ENCODE measurements at regions not wholly inside any gene's neighbourhood (a gene's known extent, or its start where the extent isn't known, plus 50 kb on each side); places are given as distances from the start of the nearest gene placed in this dataset.

GRCh38 chr6:12572896-12573827 is 143.4 kb upstream of the PHACTR1 start:
- no peaks in the 10 kb centered on the region for H3K36me3 Mint-ChIP-seq (ENCODE audit: low read depth)
- peaks cover 3% of the 10 kb centered on the region for H3K27me3 Mint-ChIP-seq (ENCODE audit: low read depth, poor library complexity)
- H3K4me3 Mint-ChIP-seq: no peak overlapping the region
- H3K4me1 Mint-ChIP-seq: peaks cover 4% of the 10 kb centered on the region
- TF ChIP-seq, protein P1, sequence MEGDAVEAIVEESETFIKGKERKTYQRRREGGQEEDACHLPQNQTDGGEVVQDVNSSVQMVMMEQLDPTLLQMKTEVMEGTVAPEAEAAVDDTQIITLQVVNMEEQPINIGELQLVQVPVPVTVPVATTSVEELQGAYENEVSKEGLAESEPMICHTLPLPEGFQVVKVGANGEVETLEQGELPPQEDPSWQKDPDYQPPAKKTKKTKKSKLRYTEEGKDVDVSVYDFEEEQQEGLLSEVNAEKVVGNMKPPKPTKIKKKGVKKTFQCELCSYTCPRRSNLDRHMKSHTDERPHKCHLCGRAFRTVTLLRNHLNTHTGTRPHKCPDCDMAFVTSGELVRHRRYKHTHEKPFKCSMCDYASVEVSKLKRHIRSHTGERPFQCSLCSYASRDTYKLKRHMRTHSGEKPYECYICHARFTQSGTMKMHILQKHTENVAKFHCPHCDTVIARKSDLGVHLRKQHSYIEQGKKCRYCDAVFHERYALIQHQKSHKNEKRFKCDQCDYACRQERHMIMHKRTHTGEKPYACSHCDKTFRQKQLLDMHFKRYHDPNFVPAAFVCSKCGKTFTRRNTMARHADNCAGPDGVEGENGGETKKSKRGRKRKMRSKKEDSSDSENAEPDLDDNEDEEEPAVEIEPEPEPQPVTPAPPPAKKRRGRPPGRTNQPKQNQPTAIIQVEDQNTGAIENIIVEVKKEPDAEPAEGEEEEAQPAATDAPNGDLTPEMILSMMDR (IDR thresholded peaks at IDR 0.05): no peak
- no peak for DNase-seq
- no peak overlapping the region for H3K27ac Mint-ChIP-seq
- H3K9me3 Mint-ChIP-seq: no peaks in the 10 kb centered on the region

DNA sequence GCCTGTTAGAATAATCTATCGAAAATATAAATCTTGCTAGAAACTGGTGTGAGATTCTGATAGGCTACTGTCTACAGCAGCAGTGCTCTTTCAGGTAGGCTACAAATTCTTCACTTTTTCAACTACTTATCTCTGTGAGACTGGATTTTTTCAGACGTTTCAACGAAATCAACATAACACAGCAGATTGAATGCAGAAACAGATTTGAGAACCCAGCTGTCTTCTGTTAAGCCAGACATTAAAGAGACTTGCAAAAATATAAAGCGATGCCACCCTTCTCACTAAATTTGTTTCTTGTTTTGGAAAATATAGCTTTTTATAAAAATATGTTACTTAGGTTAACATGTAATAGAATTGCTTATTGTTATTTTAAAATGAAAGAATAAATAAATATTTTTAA is 140.6 kb upstream of the PHACTR1 start:
- Mint-ChIP-seq H3K36me3 (ENCODE audit: low read depth) (no peaks in the 10 kb centered on the region), H3K27me3 (ENCODE audit: low read depth, poor library complexity) (peaks cover 3% of the 10 kb centered on the region), H3K4me1 (no peaks in the 10 kb centered on the region), H3K27ac (no peak overlapping the region), H3K9me3 (no peaks in the 10 kb centered on the region), H3K4me3 (no peak overlapping the region)
- TF ChIP-seq, protein P1 (IDR thresholded peaks at IDR 0.05): no peak
- no peak for DNase-seq

GRCh38 chr6:12576389-12576788 is 140.2 kb upstream of the PHACTR1 start:
- Mint-ChIP-seq H3K4me3 (no peak overlapping the region), H3K27ac (no peak overlapping the region), H3K27me3 (ENCODE audit: low read depth, poor library complexity) (peaks cover 3% of the 10 kb centered on the region), H3K9me3 (no peaks in the 10 kb centered on the region), H3K4me1 (no peaks in the 10 kb centered on the region), H3K36me3 (ENCODE audit: low read depth) (no peaks in the 10 kb centered on the region)
- no peak for DNase-seq
- TF ChIP-seq, protein P1 (IDR thresholded peaks at IDR 0.05): no peak

DNA sequence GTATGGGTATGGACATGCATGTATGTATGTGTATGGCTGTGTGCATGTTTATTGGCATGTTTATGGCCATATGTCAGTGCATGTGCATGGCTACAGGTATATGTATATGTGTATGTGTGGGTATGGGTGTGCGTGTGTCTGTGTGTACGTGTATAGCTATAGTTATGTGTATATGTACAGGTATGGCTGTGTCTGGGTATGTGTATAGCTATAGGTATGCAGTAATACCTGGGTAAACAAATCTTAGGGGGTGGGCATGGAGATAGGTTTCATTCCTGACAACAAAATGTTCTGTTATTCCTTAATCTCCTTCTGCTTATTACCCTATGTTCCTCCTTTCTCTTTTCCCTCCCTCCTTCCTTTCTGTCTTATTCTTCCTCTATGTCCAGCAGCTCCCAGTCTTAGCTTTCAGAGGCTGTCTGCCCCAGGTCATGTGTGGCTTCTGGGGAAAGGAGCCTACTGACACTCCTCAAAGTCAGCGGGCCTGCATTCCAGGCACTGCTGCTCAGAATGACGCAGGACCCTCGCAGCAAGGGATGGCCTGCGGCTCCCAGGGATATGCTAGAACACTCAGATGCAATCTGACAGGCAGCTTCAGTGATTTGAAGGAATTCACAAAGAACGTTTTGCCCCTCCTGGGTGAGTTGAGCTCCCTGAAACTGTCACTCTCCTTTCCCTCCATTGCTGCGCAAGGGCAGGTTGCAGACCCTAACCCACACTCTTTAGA is 139.3 kb upstream of the PHACTR1 start:
- no peak overlapping the region for H3K4me3 Mint-ChIP-seq
- H3K9me3 Mint-ChIP-seq: no peaks in the 10 kb centered on the region
- no peaks in the 10 kb centered on the region for H3K36me3 Mint-ChIP-seq (ENCODE audit: low read depth)
- TF ChIP-seq, protein P1 (IDR thresholded peaks at IDR 0.05): no peak
- peaks cover 5% of the 10 kb centered on the region for H3K4me1 Mint-ChIP-seq
- H3K27ac Mint-ChIP-seq: no peak overlapping the region
- H3K27me3 Mint-ChIP-seq (ENCODE audit: low read depth, poor library complexity): peaks cover 4% of the 10 kb centered on the region
- DNase-seq: peak; percentile 12

- H3K27me3 Mint-ChIP-seq (ENCODE audit: low read depth, poor library complexity): peaks cover 7% of the 10 kb centered on the region
- DNase-seq: no peak
- no peaks in the 10 kb centered on the region for H3K9me3 Mint-ChIP-seq
- peaks cover 13% of the 10 kb centered on the region for H3K4me1 Mint-ChIP-seq
- no peak overlapping the region for H3K4me3 Mint-ChIP-seq
- TF ChIP-seq, protein P1 (IDR thresholded peaks at IDR 0.05): no peak
- no peaks in the 10 kb centered on the region for H3K36me3 Mint-ChIP-seq (ENCODE audit: low read depth)
- H3K27ac Mint-ChIP-seq: no peak overlapping the region
These were observed 138.5 kb upstream of the PHACTR1 start for GRCh38 chr6:12578097-12578496.

Measured in nephron progenitor cell (in vitro differentiated cells).